ENCODE measurements at regions not wholly inside any gene's neighbourhood (a gene's known extent, or its start where the extent isn't known, plus 50 kb on each side); places are given as distances from the start of the nearest gene placed in this dataset.

DNA sequence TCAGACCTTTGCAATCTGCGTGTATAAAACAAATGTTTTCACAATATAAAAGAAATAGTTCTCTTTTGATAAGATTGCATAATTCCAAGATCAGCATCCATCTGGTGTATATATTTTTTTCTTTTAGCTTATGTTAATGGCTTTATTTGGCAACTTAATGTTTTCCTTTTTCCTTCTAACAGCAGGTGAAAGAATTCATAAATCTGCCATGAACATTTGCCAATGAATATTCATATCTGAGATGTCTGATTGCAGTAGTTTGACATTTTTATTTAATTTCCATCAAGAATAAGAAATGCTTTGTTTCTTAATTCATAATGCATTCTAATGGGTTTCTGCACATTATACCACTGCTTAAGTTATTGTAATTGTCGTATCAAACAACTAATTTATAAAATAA, 184.4 kb upstream of the ROBO2 start:
- H3K27ac ChIP-seq (ENCODE audit: low read length): no peak overlapping the region
- no peaks in the 10 kb centered on the region for H3K36me3 ChIP-seq (ENCODE audit: control insufficient read depth, insufficient read depth, low read length)
- H3K4me1 ChIP-seq (ENCODE audit: control insufficient read depth, insufficient read depth, low read length): no peaks in the 10 kb centered on the region
- no peak overlapping the region for H3K4me3 ChIP-seq (ENCODE audit: low read depth in 2 of 2, low read length in 2 of 2)
- CTCF ChIA-PET: no interaction called here
- in situ Hi-C loops (cut with HindIII; ENCODE audit: low pct_unique_long_range_greater_than_20kb, low sequenced_read_pairs): no loop called here
- intact Hi-C loops (cut with micrococcal nuclease; ENCODE audit: unreplicated experiment): no loop called here
- H3K27me3 ChIP-seq (ENCODE audit: control insufficient read depth, insufficient read depth, low read length): no peaks in the 10 kb centered on the region
- no peak for DNase-seq (ENCODE audit: low read depth, low spot score)
- POLR2A ChIA-PET: no interaction called here
- TF ChIP-seq, protein P1, sequence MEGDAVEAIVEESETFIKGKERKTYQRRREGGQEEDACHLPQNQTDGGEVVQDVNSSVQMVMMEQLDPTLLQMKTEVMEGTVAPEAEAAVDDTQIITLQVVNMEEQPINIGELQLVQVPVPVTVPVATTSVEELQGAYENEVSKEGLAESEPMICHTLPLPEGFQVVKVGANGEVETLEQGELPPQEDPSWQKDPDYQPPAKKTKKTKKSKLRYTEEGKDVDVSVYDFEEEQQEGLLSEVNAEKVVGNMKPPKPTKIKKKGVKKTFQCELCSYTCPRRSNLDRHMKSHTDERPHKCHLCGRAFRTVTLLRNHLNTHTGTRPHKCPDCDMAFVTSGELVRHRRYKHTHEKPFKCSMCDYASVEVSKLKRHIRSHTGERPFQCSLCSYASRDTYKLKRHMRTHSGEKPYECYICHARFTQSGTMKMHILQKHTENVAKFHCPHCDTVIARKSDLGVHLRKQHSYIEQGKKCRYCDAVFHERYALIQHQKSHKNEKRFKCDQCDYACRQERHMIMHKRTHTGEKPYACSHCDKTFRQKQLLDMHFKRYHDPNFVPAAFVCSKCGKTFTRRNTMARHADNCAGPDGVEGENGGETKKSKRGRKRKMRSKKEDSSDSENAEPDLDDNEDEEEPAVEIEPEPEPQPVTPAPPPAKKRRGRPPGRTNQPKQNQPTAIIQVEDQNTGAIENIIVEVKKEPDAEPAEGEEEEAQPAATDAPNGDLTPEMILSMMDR (IDR thresholded peaks at IDR 0.05): no peak
- no peak for TF ChIP-seq TCF7L2 (IDR thresholded peaks at IDR 0.05; ENCODE audit: low read depth, low read length)
- TF ChIP-seq, protein P2, sequence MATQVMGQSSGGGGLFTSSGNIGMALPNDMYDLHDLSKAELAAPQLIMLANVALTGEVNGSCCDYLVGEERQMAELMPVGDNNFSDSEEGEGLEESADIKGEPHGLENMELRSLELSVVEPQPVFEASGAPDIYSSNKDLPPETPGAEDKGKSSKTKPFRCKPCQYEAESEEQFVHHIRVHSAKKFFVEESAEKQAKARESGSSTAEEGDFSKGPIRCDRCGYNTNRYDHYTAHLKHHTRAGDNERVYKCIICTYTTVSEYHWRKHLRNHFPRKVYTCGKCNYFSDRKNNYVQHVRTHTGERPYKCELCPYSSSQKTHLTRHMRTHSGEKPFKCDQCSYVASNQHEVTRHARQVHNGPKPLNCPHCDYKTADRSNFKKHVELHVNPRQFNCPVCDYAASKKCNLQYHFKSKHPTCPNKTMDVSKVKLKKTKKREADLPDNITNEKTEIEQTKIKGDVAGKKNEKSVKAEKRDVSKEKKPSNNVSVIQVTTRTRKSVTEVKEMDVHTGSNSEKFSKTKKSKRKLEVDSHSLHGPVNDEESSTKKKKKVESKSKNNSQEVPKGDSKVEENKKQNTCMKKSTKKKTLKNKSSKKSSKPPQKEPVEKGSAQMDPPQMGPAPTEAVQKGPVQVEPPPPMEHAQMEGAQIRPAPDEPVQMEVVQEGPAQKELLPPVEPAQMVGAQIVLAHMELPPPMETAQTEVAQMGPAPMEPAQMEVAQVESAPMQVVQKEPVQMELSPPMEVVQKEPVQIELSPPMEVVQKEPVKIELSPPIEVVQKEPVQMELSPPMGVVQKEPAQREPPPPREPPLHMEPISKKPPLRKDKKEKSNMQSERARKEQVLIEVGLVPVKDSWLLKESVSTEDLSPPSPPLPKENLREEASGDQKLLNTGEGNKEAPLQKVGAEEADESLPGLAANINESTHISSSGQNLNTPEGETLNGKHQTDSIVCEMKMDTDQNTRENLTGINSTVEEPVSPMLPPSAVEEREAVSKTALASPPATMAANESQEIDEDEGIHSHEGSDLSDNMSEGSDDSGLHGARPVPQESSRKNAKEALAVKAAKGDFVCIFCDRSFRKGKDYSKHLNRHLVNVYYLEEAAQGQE (IDR thresholded peaks at IDR 0.05; ENCODE audit: insufficient read depth in 1 of 2, low read depth in 2 of 2, low read length in 1 of 2): no peak
- no peak for TF ChIP-seq POLR2AphosphoS5 (IDR thresholded peaks at IDR 0.05; ENCODE audit: low read depth, low read length)
- no peak for TF ChIP-seq SIN3A (IDR thresholded peaks at IDR 0.05; ENCODE audit: borderline replicate concordance, insufficient read depth, low read depth, low read length)
- no peak for ATAC-seq
- H3K9me3 ChIP-seq (ENCODE audit: control insufficient read depth, insufficient read depth, low read depth, low read length): no peaks in the 10 kb centered on the region
- BruUV-seq (replicated peaks): no TSS peak

GRCh38 chr3:76859596-76859995, 180.3 kb upstream of the ROBO2 start:
- Histone ChIP-seq H3K4me1 (ENCODE audit: control insufficient read depth, insufficient read depth, low read length) (no peaks in the 10 kb centered on the region), H3K27ac (ENCODE audit: low read length) (no peak overlapping the region), H3K4me3 (ENCODE audit: low read depth in 2 of 2, low read length in 2 of 2) (no peak overlapping the region), H3K9me3 (ENCODE audit: control insufficient read depth, insufficient read depth, low read depth, low read length) (no peaks in the 10 kb centered on the region), H3K27me3 (ENCODE audit: control insufficient read depth, insufficient read depth, low read length) (no peaks in the 10 kb centered on the region), H3K36me3 (ENCODE audit: control insufficient read depth, insufficient read depth, low read length) (no peaks in the 10 kb centered on the region)
- BruUV-seq (replicated peaks): no TSS peak
- in situ Hi-C loops (cut with HindIII; ENCODE audit: low pct_unique_long_range_greater_than_20kb, low sequenced_read_pairs): no loop called here
- ChIA-PET CTCF (no interaction called here), POLR2A (no interaction called here)
- DNase-seq (ENCODE audit: low read depth, low spot score) (no peak), ATAC-seq (no peak)
- TF ChIP-seq SIN3A (IDR thresholded peaks at IDR 0.05; ENCODE audit: borderline replicate concordance, insufficient read depth, low read depth, low read length) (no peak), TCF7L2 (IDR thresholded peaks at IDR 0.05; ENCODE audit: low read depth, low read length) (no peak), POLR2AphosphoS5 (IDR thresholded peaks at IDR 0.05; ENCODE audit: low read depth, low read length) (no peak)
- TF ChIP-seq, protein P1 (IDR thresholded peaks at IDR 0.05): no peak
- TF ChIP-seq, protein P2 (IDR thresholded peaks at IDR 0.05; ENCODE audit: insufficient read depth in 1 of 2, low read depth in 2 of 2, low read length in 1 of 2): no peak
- intact Hi-C loops (cut with micrococcal nuclease; ENCODE audit: unreplicated experiment): no loop called here

Data from Panc1 (cell line).